HG02938 (cell line): ENCODE measurements at regions not wholly inside any gene's neighbourhood (a gene's known extent, or its start where the extent isn't known, plus 50 kb on each side); places are given as distances from the start of the nearest gene placed in this dataset.

Experiments used
- ATAC-seq: cut with Tn5 transposase; IDR thresholded peaks from one replicate; pipeline ENCODE4 v1.9.1; 2021; ENCODE audit warnings: mild to moderate bottlenecking, moderate library complexity; ENCODE audit not compliant: unreplicated experiment

- ATAC-seq = no peak
These were observed 1538.8 kb downstream of the PCDH7 start for GRCh38 chr4:32258986-32259385.

- ATAC-seq = no peak
These were observed 1541.0 kb downstream of the PCDH7 start for GRCh38 chr4:32261196-32261595.

GRCh38 chr4:32268863-32269262 is 1548.7 kb downstream of the PCDH7 start:
- ATAC-seq = no peak

GRCh38 chr4:32290102-32290501 is 1569.9 kb downstream of the PCDH7 start:
- no peak for ATAC-seq

- ATAC-seq = no peak
These were observed 1598.8 kb downstream of the PCDH7 start for GRCh38 chr4:32318926-32319325.

GRCh38 chr4:32321421-32321820 is 1601.3 kb downstream of the PCDH7 start:
- no peak for ATAC-seq

GRCh38 chr4:32334759-32335158 is 1614.6 kb downstream of the PCDH7 start:
- no peak for ATAC-seq

GRCh38 chr4:32337403-32337802 is 1617.2 kb downstream of the PCDH7 start:
- ATAC-seq = no peak

- no peak for ATAC-seq
These were observed 1620.4 kb downstream of the PCDH7 start for GRCh38 chr4:32340591-32340990.

GRCh38 chr4:32341342-32341741 is 1621.2 kb downstream of the PCDH7 start:
- no peak for ATAC-seq

- no peak for ATAC-seq
These were observed 1621.9 kb downstream of the PCDH7 start for GRCh38 chr4:32342054-32342453.

GRCh38 chr4:32349026-32349425 is 1628.9 kb downstream of the PCDH7 start:
- no peak for ATAC-seq

GRCh38 chr4:32374206-32374605 is 1654.0 kb downstream of the PCDH7 start:
- no peak for ATAC-seq

- no peak for ATAC-seq
These were observed 1673.6 kb downstream of the PCDH7 start for GRCh38 chr4:32393806-32394205.

- ATAC-seq = no peak
These were observed 1674.1 kb downstream of the PCDH7 start for GRCh38 chr4:32394255-32394654.

GRCh38 chr4:32396507-32397070 is 1676.4 kb downstream of the PCDH7 start:
- no peak for ATAC-seq

GRCh38 chr4:32400870-32401269 is 1680.7 kb downstream of the PCDH7 start:
- no peak for ATAC-seq

GRCh38 chr4:32417113-32417704 is 1697.0 kb downstream of the PCDH7 start:
- ATAC-seq = no peak

GRCh38 chr4:32423267-32423666 is 1703.1 kb downstream of the PCDH7 start:
- no peak for ATAC-seq

GRCh38 chr4:32425243-32425642 is 1705.1 kb downstream of the PCDH7 start:
- no peak for ATAC-seq

- ATAC-seq = no peak
These were observed 1707.4 kb downstream of the PCDH7 start for GRCh38 chr4:32427566-32427965.

- no peak for ATAC-seq
These were observed 1709.0 kb downstream of the PCDH7 start for GRCh38 chr4:32429151-32429550.

GRCh38 chr4:32435308-32435707 is 1715.1 kb downstream of the PCDH7 start:
- no peak for ATAC-seq
